Keratinocyte (primary cell): ENCODE measurements at regions not wholly inside any gene's neighbourhood (a gene's known extent, or its start where the extent isn't known, plus 50 kb on each side); places are given as distances from the start of the nearest gene placed in this dataset.

Source experiments
- DNase-seq: peaks from one replicate; pipeline ENCODE4 v3.0.0-alpha.2; 2011; ENCODE audit warnings: low read depth, missing footprints, low spot score
- FAIRE-seq: peaks from 2 replicates; lab custom pipeline; 2011; peaks lifted over from hg19 to GRCh38; lab: Jason Lieb, UNC
- H2AFZ ChIP-seq: 2 replicates; pipeline ENCODE4 v1.6.0; 2012; ENCODE audit warnings: low read length, control low read depth, inconsistent platforms; ENCODE audit not compliant: control insufficient read depth
- H3K27ac ChIP-seq: 2 replicates; pipeline ENCODE4 v1.5.1; 2011; ENCODE audit warnings: low read length; ENCODE audit not compliant: control insufficient read depth, insufficient read depth
- H3K27me3 ChIP-seq: 3 replicates; pipeline ENCODE4 v1.6.0; 2011; ENCODE audit warnings: low read length; ENCODE audit not compliant: control insufficient read depth, insufficient read depth; ENCODE audit errors: extremely low read depth
- H3K36me3 ChIP-seq, 2 experiments: 2 replicates in 1 of 2; 3 replicates in 1 of 2; pipeline ENCODE4 v1.5.1; 2011; ENCODE audit warnings: low read length in 2 of 2, mild to moderate bottlenecking in 1 of 2; ENCODE audit not compliant: control insufficient read depth in 2 of 2, insufficient read depth in 2 of 2; ENCODE audit errors: extremely low read depth in 1 of 2
- H3K4me1 ChIP-seq: 3 replicates; pipeline ENCODE4 v1.5.1; 2011; ENCODE audit warnings: low read length; ENCODE audit not compliant: control insufficient read depth, insufficient read depth; ENCODE audit errors: extremely low read depth
- H3K4me2 ChIP-seq: 3 replicates; pipeline ENCODE4 v1.6.0; 2011; ENCODE audit warnings: low read depth, low read length; ENCODE audit not compliant: control insufficient read depth, insufficient read depth; ENCODE audit errors: extremely low read depth
- H3K4me3 ChIP-seq, 3 experiments: fragments of 200-600 bp in 1 of 3; sonication (generic) in 1 of 3; 2 replicates in 2 of 3; 3 replicates in 1 of 3; pipeline ENCODE4 v1.5.1; 2011 to 2016; ENCODE audit warnings: low read length in 3 of 3, mild to moderate bottlenecking in 3 of 3, control low read depth in 2 of 3, inconsistent platforms in 1 of 3, low read depth in 1 of 3, mixed read lengths in 1 of 3, mixed run types in 1 of 3, moderate library complexity in 1 of 3; ENCODE audit not compliant: control insufficient read depth in 2 of 3, insufficient read depth in 2 of 3; ENCODE audit errors: extremely low read depth in 1 of 3
- H3K79me2 ChIP-seq: 2 replicates; pipeline ENCODE4 v1.6.0; 2012; ENCODE audit warnings: low read length; ENCODE audit not compliant: control insufficient read depth, insufficient read depth
- H3K9ac ChIP-seq: 3 replicates; pipeline ENCODE4 v1.6.0; 2011; ENCODE audit warnings: low read length; ENCODE audit not compliant: control insufficient read depth, insufficient read depth; ENCODE audit errors: extremely low read depth
- H3K9me1 ChIP-seq: 3 replicates; pipeline ENCODE4 v1.6.0; 2011; ENCODE audit warnings: low read length; ENCODE audit not compliant: control insufficient read depth, insufficient read depth; ENCODE audit errors: extremely low read depth
- H3K9me3 ChIP-seq: 2 replicates; pipeline ENCODE4 v1.5.1; 2012; ENCODE audit warnings: low read depth, low read length; ENCODE audit not compliant: control insufficient read depth
- H4K20me1 ChIP-seq: 3 replicates; pipeline ENCODE4 v1.6.0; 2011; ENCODE audit warnings: low read length; ENCODE audit not compliant: control insufficient read depth, insufficient read depth; ENCODE audit errors: extremely low read depth
- CTCF ChIP-seq, 3 experiments: IDR thresholded peaks in 1 of 3; conservative IDR thresholded peaks in 1 of 3; optimal IDR thresholded peaks in 1 of 3; 2 replicates in 2 of 3; 3 replicates in 1 of 3; pipeline versions ENCODE3 to v1.5.1; 2011; ENCODE audit warnings: low read length in 3 of 3, mild to moderate bottlenecking in 3 of 3, moderate library complexity in 2 of 3, control low read depth in 1 of 3, inconsistent platforms in 1 of 3; ENCODE audit not compliant: insufficient read depth in 2 of 3; ENCODE audit errors: extremely low read depth in 1 of 3
- EZH2 ChIP-seq: IDR thresholded peaks from one replicate; pipeline ENCODE4 v1.6.1; 2012; ENCODE audit warnings: inconsistent platforms, mild to moderate bottlenecking, low read length, moderate library complexity
- dilution Hi-C: fragments of 300-500 bp; cut with MboI; formaldehyde crosslinking; loops from one replicate; pipeline ENCODE4 v1.7.0; 2020; ENCODE audit warnings: low sequenced_read_pairs; ENCODE audit not compliant: extremely low pct_ligation_motif_present

DNA sequence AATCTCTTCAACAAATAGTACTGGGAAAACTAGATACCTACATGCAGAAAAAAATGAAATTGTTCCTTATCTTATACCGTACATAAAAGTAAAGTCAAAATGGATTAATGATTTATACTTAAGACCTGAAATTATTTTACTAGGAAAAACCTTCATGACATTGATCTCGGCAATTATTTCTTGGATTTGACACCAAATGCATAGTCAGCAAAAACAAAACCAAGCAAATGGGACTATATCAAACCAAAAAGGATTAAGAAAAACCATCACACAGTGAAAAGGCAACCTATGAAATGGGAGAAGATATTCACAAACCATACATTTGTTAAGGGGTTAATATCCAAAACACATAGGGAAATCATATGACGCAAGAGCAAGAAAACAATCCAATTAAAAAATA lies 433.6 kb downstream of the LRATD1 start:
- Histone ChIP-seq H2AFZ (no peak overlapping the region), H3K27ac (no peak overlapping the region), H3K9me3 (no peaks in the 10 kb centered on the region), H3K27me3 (no peaks in the 10 kb centered on the region), H3K4me2 (no peak overlapping the region), H4K20me1 (no peaks in the 10 kb centered on the region), H3K4me3 (no peak overlapping the region), H3K36me3 (no peaks in the 10 kb centered on the region), H3K4me1 (no peaks in the 10 kb centered on the region), H3K9ac (no peak overlapping the region), H3K79me2 (no peaks in the 10 kb centered on the region), H3K9me1 (no peaks in the 10 kb centered on the region)
- dilution Hi-C loops: no loop called here
- DNase-seq: no peak
- TF ChIP-seq CTCF (optimal IDR thresholded peaks at IDR 0.05 in 1 of 3, IDR thresholded peaks at IDR 0.05 in 1 of 3, conservative IDR thresholded peaks at IDR 0.05 in 1 of 3; ENCODE audit: extremely low read depth in 1 of 3, insufficient read depth in 2 of 3, low read length in 3 of 3) (no peak), EZH2 (no peak)
- FAIRE-seq: no peak

- Histone ChIP-seq H3K27ac (no peak overlapping the region), H3K9me1 (no peaks in the 10 kb centered on the region), H3K36me3 (no peaks in the 10 kb centered on the region), H3K27me3 (no peaks in the 10 kb centered on the region), H3K9ac (no peak overlapping the region), H3K4me3 (no peak overlapping the region), H2AFZ (no peak overlapping the region), H3K79me2 (no peaks in the 10 kb centered on the region), H3K9me3 (no peaks in the 10 kb centered on the region), H3K4me2 (no peak overlapping the region), H4K20me1 (no peaks in the 10 kb centered on the region), H3K4me1 (no peaks in the 10 kb centered on the region)
- FAIRE-seq (no peak), DNase-seq (no peak)
- no peak for TF ChIP-seq CTCF (optimal IDR thresholded peaks at IDR 0.05 in 1 of 3, IDR thresholded peaks at IDR 0.05 in 1 of 3, conservative IDR thresholded peaks at IDR 0.05 in 1 of 3; ENCODE audit: extremely low read depth in 1 of 3, insufficient read depth in 2 of 3, low read length in 3 of 3)
- dilution Hi-C loops: no loop called here
Observed at GRCh38 chr2:15069149-15069548, 436.6 kb downstream of the LRATD1 start.
